ENCODE measurements at regions not wholly inside any gene's neighbourhood (a gene's known extent, or its start where the extent isn't known, plus 50 kb on each side); places are given as distances from the start of the nearest gene placed in this dataset.

DNA sequence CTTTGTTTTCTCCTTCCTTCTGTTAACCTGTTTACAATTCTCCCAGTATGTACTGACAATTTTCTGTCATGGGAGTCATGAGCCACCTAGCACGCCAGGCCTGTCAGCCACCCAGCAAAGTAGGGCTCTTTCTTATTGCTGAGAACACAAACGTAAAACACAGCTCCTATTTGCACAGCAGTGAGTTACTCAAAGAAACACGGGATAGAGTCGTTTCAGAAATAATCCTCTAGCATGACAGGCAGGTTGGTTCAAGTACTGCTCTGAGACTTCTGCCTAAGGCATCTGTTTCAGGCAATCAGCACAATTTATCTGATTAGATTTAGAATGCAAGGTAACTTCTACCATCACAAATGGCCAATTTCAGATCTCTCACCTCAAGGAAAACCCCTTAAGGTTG, 88.8 kb downstream of the CD24 start:
- TF ChIP-seq, protein P1, sequence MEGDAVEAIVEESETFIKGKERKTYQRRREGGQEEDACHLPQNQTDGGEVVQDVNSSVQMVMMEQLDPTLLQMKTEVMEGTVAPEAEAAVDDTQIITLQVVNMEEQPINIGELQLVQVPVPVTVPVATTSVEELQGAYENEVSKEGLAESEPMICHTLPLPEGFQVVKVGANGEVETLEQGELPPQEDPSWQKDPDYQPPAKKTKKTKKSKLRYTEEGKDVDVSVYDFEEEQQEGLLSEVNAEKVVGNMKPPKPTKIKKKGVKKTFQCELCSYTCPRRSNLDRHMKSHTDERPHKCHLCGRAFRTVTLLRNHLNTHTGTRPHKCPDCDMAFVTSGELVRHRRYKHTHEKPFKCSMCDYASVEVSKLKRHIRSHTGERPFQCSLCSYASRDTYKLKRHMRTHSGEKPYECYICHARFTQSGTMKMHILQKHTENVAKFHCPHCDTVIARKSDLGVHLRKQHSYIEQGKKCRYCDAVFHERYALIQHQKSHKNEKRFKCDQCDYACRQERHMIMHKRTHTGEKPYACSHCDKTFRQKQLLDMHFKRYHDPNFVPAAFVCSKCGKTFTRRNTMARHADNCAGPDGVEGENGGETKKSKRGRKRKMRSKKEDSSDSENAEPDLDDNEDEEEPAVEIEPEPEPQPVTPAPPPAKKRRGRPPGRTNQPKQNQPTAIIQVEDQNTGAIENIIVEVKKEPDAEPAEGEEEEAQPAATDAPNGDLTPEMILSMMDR (conservative IDR thresholded peaks at IDR 0.05): no peak
- no peak for TF ChIP-seq EZH2 (IDR thresholded peaks at IDR 0.05; ENCODE audit: low read depth)

Measured in PC-9 (cell line).